Keratinocyte (primary cell): ENCODE measurements at regions not wholly inside any gene's neighbourhood (a gene's known extent, or its start where the extent isn't known, plus 50 kb on each side); places are given as distances from the start of the nearest gene placed in this dataset.

Experiments used
- DNase-seq: peaks from one replicate; pipeline ENCODE4 v3.0.0-alpha.2; 2011; ENCODE audit warnings: low read depth, missing footprints, low spot score
- FAIRE-seq: peaks from 2 replicates; lab custom pipeline; 2011; peaks lifted over from hg19 to GRCh38; lab: Jason Lieb, UNC
- H2AFZ ChIP-seq: 2 replicates; pipeline ENCODE4 v1.6.0; 2012; ENCODE audit warnings: low read length, control low read depth, inconsistent platforms; ENCODE audit not compliant: control insufficient read depth
- H3K27ac ChIP-seq: 2 replicates; pipeline ENCODE4 v1.5.1; 2011; ENCODE audit warnings: low read length; ENCODE audit not compliant: control insufficient read depth, insufficient read depth
- H3K27me3 ChIP-seq: 3 replicates; pipeline ENCODE4 v1.6.0; 2011; ENCODE audit warnings: low read length; ENCODE audit not compliant: control insufficient read depth, insufficient read depth; ENCODE audit errors: extremely low read depth
- H3K36me3 ChIP-seq, 2 experiments: 2 replicates in 1 of 2; 3 replicates in 1 of 2; pipeline ENCODE4 v1.5.1; 2011; ENCODE audit warnings: low read length in 2 of 2, mild to moderate bottlenecking in 1 of 2; ENCODE audit not compliant: control insufficient read depth in 2 of 2, insufficient read depth in 2 of 2; ENCODE audit errors: extremely low read depth in 1 of 2
- H3K4me1 ChIP-seq: 3 replicates; pipeline ENCODE4 v1.5.1; 2011; ENCODE audit warnings: low read length; ENCODE audit not compliant: control insufficient read depth, insufficient read depth; ENCODE audit errors: extremely low read depth
- H3K4me2 ChIP-seq: 3 replicates; pipeline ENCODE4 v1.6.0; 2011; ENCODE audit warnings: low read depth, low read length; ENCODE audit not compliant: control insufficient read depth, insufficient read depth; ENCODE audit errors: extremely low read depth
- H3K4me3 ChIP-seq, 3 experiments: fragments of 200-600 bp in 1 of 3; sonication (generic) in 1 of 3; 2 replicates in 2 of 3; 3 replicates in 1 of 3; pipeline ENCODE4 v1.5.1; 2011 to 2016; ENCODE audit warnings: low read length in 3 of 3, mild to moderate bottlenecking in 3 of 3, control low read depth in 2 of 3, inconsistent platforms in 1 of 3, low read depth in 1 of 3, mixed read lengths in 1 of 3, mixed run types in 1 of 3, moderate library complexity in 1 of 3; ENCODE audit not compliant: control insufficient read depth in 2 of 3, insufficient read depth in 2 of 3; ENCODE audit errors: extremely low read depth in 1 of 3
- H3K79me2 ChIP-seq: 2 replicates; pipeline ENCODE4 v1.6.0; 2012; ENCODE audit warnings: low read length; ENCODE audit not compliant: control insufficient read depth, insufficient read depth
- H3K9ac ChIP-seq: 3 replicates; pipeline ENCODE4 v1.6.0; 2011; ENCODE audit warnings: low read length; ENCODE audit not compliant: control insufficient read depth, insufficient read depth; ENCODE audit errors: extremely low read depth
- H3K9me1 ChIP-seq: 3 replicates; pipeline ENCODE4 v1.6.0; 2011; ENCODE audit warnings: low read length; ENCODE audit not compliant: control insufficient read depth, insufficient read depth; ENCODE audit errors: extremely low read depth
- H3K9me3 ChIP-seq: 2 replicates; pipeline ENCODE4 v1.5.1; 2012; ENCODE audit warnings: low read depth, low read length; ENCODE audit not compliant: control insufficient read depth
- H4K20me1 ChIP-seq: 3 replicates; pipeline ENCODE4 v1.6.0; 2011; ENCODE audit warnings: low read length; ENCODE audit not compliant: control insufficient read depth, insufficient read depth; ENCODE audit errors: extremely low read depth
- EZH2 ChIP-seq: IDR thresholded peaks from one replicate; pipeline ENCODE4 v1.6.1; 2012; ENCODE audit warnings: inconsistent platforms, mild to moderate bottlenecking, low read length, moderate library complexity
- dilution Hi-C: fragments of 300-500 bp; cut with MboI; formaldehyde crosslinking; loops from one replicate; pipeline ENCODE4 v1.7.0; 2020; ENCODE audit warnings: low sequenced_read_pairs; ENCODE audit not compliant: extremely low pct_ligation_motif_present
- TF ChIP-seq, protein P1 (sequence below), 3 experiments: IDR thresholded peaks in 1 of 3; conservative IDR thresholded peaks in 1 of 3; optimal IDR thresholded peaks in 1 of 3; 2 replicates in 2 of 3; 3 replicates in 1 of 3; pipeline versions ENCODE3 to v1.5.1; 2011; ENCODE audit warnings: low read length in 3 of 3, mild to moderate bottlenecking in 3 of 3, moderate library complexity in 2 of 3, control low read depth in 1 of 3, inconsistent platforms in 1 of 3; ENCODE audit not compliant: insufficient read depth in 2 of 3; ENCODE audit errors: extremely low read depth in 1 of 3

DNA sequence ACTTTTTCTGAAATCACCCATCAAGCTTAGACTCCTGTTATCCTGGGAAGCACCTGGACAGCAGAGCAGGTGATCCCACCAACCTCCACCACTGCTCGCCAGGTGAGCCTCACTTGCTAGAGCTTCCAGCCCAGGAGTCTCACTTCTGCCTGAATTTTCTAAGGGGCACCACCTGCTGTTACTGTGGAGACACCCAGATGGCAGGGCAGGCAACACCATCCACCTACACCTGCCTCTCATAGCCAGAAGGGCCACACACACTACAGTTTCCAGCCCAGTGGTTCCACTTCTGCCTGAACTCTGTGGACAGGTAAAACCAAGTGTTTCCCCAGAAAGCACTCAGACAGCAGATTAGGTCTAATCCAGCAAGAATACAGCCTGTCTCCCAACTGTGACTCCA is 262.0 kb downstream of the ARAP2 start:
- DNase-seq (no peak), FAIRE-seq (no peak)
- Histone ChIP-seq H2AFZ (no peak overlapping the region), H3K9me3 (no peaks in the 10 kb centered on the region), H3K36me3 (no peaks in the 10 kb centered on the region), H3K4me1 (no peaks in the 10 kb centered on the region), H3K4me2 (no peak overlapping the region), H4K20me1 (no peaks in the 10 kb centered on the region), H3K9ac (no peak overlapping the region), H3K27me3 (no peaks in the 10 kb centered on the region), H3K4me3 (no peak overlapping the region), H3K79me2 (no peaks in the 10 kb centered on the region), H3K27ac (no peak overlapping the region), H3K9me1 (no peaks in the 10 kb centered on the region)
- TF ChIP-seq, protein P1, sequence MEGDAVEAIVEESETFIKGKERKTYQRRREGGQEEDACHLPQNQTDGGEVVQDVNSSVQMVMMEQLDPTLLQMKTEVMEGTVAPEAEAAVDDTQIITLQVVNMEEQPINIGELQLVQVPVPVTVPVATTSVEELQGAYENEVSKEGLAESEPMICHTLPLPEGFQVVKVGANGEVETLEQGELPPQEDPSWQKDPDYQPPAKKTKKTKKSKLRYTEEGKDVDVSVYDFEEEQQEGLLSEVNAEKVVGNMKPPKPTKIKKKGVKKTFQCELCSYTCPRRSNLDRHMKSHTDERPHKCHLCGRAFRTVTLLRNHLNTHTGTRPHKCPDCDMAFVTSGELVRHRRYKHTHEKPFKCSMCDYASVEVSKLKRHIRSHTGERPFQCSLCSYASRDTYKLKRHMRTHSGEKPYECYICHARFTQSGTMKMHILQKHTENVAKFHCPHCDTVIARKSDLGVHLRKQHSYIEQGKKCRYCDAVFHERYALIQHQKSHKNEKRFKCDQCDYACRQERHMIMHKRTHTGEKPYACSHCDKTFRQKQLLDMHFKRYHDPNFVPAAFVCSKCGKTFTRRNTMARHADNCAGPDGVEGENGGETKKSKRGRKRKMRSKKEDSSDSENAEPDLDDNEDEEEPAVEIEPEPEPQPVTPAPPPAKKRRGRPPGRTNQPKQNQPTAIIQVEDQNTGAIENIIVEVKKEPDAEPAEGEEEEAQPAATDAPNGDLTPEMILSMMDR (optimal IDR thresholded peaks at IDR 0.05 in 1 of 3, IDR thresholded peaks at IDR 0.05 in 1 of 3, conservative IDR thresholded peaks at IDR 0.05 in 1 of 3; ENCODE audit: extremely low read depth in 1 of 3, insufficient read depth in 2 of 3, low read length in 3 of 3), result no peak
- TF ChIP-seq EZH2, result no peak
- dilution Hi-C loops, result no loop called here

DNA sequence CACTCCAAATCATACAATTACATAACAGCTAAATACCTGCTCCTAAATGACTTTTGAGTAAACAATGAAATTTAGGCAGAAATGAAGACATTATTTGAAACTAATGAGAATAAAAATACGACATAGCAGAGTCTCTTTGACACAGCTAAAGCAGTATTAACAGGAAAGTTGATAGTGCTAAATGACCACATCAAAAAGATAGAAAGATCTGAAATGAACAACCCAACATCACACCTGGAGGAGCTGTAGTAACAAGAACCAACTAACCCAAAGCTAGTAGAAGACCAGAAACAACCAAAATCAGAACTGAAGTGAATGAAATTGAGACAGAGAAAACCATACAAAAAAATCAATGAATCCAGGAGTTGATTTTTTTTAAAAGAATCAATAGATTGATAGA is 257.8 kb downstream of the ARAP2 start:
- Histone ChIP-seq H4K20me1 (no peaks in the 10 kb centered on the region), H3K4me2 (no peak overlapping the region), H3K27ac (no peak overlapping the region), H3K79me2 (no peaks in the 10 kb centered on the region), H3K9ac (no peak overlapping the region), H3K27me3 (no peaks in the 10 kb centered on the region), H3K36me3 (no peaks in the 10 kb centered on the region), H2AFZ (no peak overlapping the region), H3K4me3 (no peak overlapping the region), H3K9me1 (no peaks in the 10 kb centered on the region), H3K9me3 (no peaks in the 10 kb centered on the region), H3K4me1 (no peaks in the 10 kb centered on the region)
- DNase-seq (no peak), FAIRE-seq (no peak)
- dilution Hi-C loops, result no loop called here
- TF ChIP-seq, protein P1 (optimal IDR thresholded peaks at IDR 0.05 in 1 of 3, IDR thresholded peaks at IDR 0.05 in 1 of 3, conservative IDR thresholded peaks at IDR 0.05 in 1 of 3; ENCODE audit: extremely low read depth in 1 of 3, insufficient read depth in 2 of 3, low read length in 3 of 3), result no peak
- no peak for TF ChIP-seq EZH2
